ENCODE measurements at regions not wholly inside any gene's neighbourhood (a gene's known extent, or its start where the extent isn't known, plus 50 kb on each side); places are given as distances from the start of the nearest gene placed in this dataset.

GRCh38 chr3:74988095-74988494 lies 373.6 kb upstream of the CNTN3 start:
- TF ChIP-seq RAD21 (IDR thresholded peaks at IDR 0.05; ENCODE audit: low read length): no peak
- TF ChIP-seq CTCF (IDR thresholded peaks at IDR 0.05): no peak
